Psoas muscle (tissue), 7 donors: ENCODE measurements at regions not wholly inside any gene's neighbourhood (a gene's known extent, or its start where the extent isn't known, plus 50 kb on each side); places are given as distances from the start of the nearest gene placed in this dataset.
"Not testable (repeated sequence)": the region's sequence is repeated elsewhere in the genome, so short reads cannot be mapped to it uniquely, and the experiment has no call there.

Source experiments
- ATAC-seq, 4 donors: fragments of 200-7000 bp; cut with Tn5 transposase; one replicate each; pipeline ENCODE4 v1.9.1; 2020; ENCODE audit warnings: moderate library complexity in 3 of 4, mild to moderate bottlenecking in 2 of 4
- DNase-seq, 2 donors: peaks; one replicate each; pipeline ENCODE4 v3.0.0-alpha.2; 2020
- H3K27ac ChIP-seq: fragments of 200-600 bp; one replicate; pipeline ENCODE4 v1.8.0; 2022
- H3K27me3 ChIP-seq, 3 donors: fragments of 200-600 bp in 1 of 3; one replicate each; pipeline versions ENCODE4 v1.6.1 to v1.8.0; 2013 to 2022; ENCODE audit warnings: low read length in 2 of 3, mild to moderate bottlenecking in 2 of 3, moderate library complexity in 1 of 3; ENCODE audit not compliant: insufficient read depth in 3 of 3
- H3K36me3 ChIP-seq, 2 donors: fragments of 200-600 bp in 1 of 2; one replicate each; pipeline versions ENCODE4 v1.6.1 to v1.8.0; 2013 to 2022; ENCODE audit warnings: low read depth in 1 of 2, mild to moderate bottlenecking in 1 of 2, moderate library complexity in 1 of 2; ENCODE audit not compliant: insufficient read depth in 1 of 2
- H3K4me1 ChIP-seq: fragments of 200-600 bp; one replicate; pipeline ENCODE4 v1.8.0; 2022
- H3K4me3 ChIP-seq: fragments of 200-600 bp; one replicate; pipeline ENCODE4 v1.8.0; 2022; ENCODE audit warnings: mild to moderate bottlenecking
- H3K9me3 ChIP-seq: fragments of 200-600 bp; one replicate; pipeline ENCODE4 v1.8.0; 2022
- WGBS, 3 donors: extraction: QIAGEN DNeasy Blood & Tissue Kit; methylation state at CpG; one replicate each; pipeline versions ENCODE4 v1.1.6 to v1.1.7; 2013; 5-methylcytosine and 5-hydroxymethylcytosine counted together
- intact Hi-C, 2 donors: fragments of 100-400 bp; cut with DNase I; formaldehyde crosslinking; loops; one replicate each; pipeline versions ENCODE4 v1.11.0 to v1.14.2; 2022
- TF ChIP-seq, protein P1 (sequence below): fragments of 200-600 bp; IDR thresholded peaks from one replicate; pipeline ENCODE4 v1.8.0; 2022; ENCODE audit warnings: antibody characterized with exemption
- donor health status: healthy with polysubstance abuse.
- donor health status: DM: no; HTN: no; CAD: no; lungs with moderate emphysema.
- donor health status: Bipolar disorder and iron deficiency.
- donor health status: healthy.
- donor health status: DM: yes; HTN: yes; CAD: no.
- donor health status: DM: no; HTN: no; CAD: no.
- donor health status: DM: yes; HTN: yes; CAD: no.

DNA sequence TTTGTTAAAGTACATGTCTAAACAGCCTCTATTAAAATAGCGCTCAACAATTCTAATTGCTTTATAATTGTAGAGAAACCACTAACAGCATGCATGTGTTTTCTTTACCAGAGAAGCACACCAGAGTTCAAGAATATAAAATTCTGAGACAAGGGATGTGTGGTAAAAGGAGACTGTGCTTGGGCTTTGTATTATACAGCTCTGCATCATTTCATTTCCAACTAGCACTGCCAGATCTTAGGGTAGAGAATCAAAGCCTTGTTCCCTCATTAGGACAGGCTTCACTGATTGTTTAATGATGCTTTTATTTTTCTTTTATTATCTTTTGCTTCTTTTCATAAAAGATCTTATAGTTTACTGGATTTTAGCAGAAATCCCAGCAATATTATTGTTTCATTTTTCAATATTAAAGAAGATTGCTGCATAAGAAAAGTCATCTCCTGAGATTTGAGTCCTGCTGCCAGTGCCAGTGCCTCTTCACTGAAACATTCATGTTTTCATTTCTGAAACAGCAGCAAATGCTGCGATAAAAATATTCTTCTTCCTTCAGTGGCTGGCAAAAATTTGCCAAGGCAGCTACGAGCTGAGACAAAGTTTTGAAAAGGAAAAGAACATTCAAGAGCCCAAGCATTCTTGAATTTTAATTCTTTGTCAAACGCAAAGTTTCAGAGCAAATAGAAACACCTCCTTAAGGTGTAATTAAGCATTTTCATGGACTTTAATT is 491.0 kb upstream of the PIK3R1 start:
- TF ChIP-seq, protein P1, sequence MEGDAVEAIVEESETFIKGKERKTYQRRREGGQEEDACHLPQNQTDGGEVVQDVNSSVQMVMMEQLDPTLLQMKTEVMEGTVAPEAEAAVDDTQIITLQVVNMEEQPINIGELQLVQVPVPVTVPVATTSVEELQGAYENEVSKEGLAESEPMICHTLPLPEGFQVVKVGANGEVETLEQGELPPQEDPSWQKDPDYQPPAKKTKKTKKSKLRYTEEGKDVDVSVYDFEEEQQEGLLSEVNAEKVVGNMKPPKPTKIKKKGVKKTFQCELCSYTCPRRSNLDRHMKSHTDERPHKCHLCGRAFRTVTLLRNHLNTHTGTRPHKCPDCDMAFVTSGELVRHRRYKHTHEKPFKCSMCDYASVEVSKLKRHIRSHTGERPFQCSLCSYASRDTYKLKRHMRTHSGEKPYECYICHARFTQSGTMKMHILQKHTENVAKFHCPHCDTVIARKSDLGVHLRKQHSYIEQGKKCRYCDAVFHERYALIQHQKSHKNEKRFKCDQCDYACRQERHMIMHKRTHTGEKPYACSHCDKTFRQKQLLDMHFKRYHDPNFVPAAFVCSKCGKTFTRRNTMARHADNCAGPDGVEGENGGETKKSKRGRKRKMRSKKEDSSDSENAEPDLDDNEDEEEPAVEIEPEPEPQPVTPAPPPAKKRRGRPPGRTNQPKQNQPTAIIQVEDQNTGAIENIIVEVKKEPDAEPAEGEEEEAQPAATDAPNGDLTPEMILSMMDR = no peak
- Histone ChIP-seq H3K27me3 (no peaks in the 10 kb centered on the region), H3K4me1 (no peaks in the 10 kb centered on the region), H3K9me3 (no peaks in the 10 kb centered on the region), H3K4me3 (no peak overlapping the region), H3K36me3 (no peaks in the 10 kb centered on the region), H3K27ac (no peak overlapping the region)
- no peak for DNase-seq
- 57 to 68% (median 59%) methylated on average over 4 of the region's 4 CpGs for WGBS, 3 donors
- ATAC-seq = no peak
- intact Hi-C loops = no loop called here

DNA sequence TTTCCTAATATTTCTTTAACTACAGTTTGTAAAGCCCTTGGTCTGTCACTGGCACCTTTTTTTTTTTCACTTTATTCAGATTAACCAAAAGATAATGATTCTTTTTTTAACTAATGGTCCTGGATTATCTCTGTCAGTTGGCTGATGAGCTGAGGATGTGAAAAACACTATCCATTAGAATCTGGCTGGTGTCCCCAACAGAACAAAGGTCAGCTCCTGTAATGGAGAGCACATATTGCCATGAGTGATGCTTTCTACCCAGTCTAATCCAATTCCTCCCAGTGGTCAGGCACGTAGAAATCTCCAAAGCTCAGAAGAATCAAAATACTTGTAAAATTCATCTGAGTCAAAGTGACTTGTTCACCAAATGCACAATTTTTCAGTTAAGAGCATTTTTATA is 491.7 kb upstream of the PIK3R1 start:
- H3K36me3 ChIP-seq = no peaks in the 10 kb centered on the region
- H3K27me3 ChIP-seq = no peaks in the 10 kb centered on the region
- H3K4me1 ChIP-seq = no peaks in the 10 kb centered on the region
- no peak overlapping the region for H3K4me3 ChIP-seq
- intact Hi-C loops = no loop called here
- 63 to 81% (median 72%) methylated on average over 1 of the region's 1 CpG for WGBS, 3 donors
- no peak for DNase-seq
- H3K27ac ChIP-seq = no peak overlapping the region
- no peaks in the 10 kb centered on the region for H3K9me3 ChIP-seq
- no peak for ATAC-seq
- TF ChIP-seq, protein P1 = no peak

DNA sequence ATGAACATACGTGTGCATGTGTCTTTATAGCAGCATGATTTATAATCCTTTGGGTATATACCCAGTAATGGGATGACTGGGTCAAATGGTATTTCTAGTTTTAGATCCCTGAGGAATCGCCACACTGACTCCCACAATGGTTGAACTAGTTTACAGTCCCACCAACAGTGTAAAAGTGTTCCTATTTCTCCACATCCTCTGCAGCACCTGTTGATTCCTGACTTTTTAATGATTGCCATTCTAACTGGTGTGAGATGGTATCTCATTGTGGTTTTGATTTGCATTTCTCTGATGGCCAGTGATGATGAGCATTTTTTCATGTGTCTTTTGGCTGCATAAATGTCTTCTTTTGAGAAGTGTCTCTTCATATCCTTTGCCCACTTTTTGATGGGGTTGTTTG is 493.0 kb upstream of the PIK3R1 start:
- ATAC-seq, intact Hi-C loops, DNase-seq, H3K27me3 ChIP-seq, H3K9me3 ChIP-seq, H3K4me3 ChIP-seq, H3K27ac ChIP-seq, H3K4me1 ChIP-seq, H3K36me3 ChIP-seq: not testable (repeated sequence)
- WGBS, 3 donors = 89 to 98% (median 92%) methylated on average over 2 of the region's 2 CpGs

DNA sequence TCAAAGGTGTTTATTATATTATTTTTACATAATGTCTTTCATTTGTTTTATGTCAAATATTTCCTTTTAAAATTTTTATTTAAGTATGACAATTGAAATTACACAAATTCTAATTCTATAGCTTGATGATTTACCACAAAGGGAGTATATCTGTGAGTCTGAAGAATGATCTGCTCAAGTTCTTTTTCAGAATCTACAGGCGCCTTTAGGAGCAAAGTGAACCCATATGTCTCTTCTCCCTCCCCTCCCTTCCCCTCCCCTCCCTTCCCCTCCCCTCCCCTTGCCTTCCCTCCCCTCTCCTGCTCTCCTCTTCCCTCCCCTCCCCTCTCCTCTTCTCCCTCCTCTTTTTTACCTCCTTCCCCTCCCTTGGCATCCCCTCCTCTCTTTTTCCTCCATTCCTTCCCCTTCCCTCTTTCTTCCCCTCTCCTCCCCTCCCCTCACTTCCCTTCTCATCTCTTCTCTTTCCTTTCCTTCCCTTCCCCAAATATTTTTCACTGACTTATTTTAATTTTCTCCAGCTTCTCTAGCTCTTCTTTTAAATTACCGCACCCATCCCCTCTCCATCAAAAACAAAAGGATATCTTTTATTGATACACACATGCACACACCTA is 495.3 kb upstream of the PIK3R1 start:
- ATAC-seq (no peak), DNase-seq (no peak)
- no peaks in the 10 kb centered on the region for H3K4me1 ChIP-seq
- TF ChIP-seq, protein P1 = no peak
- H3K4me3 ChIP-seq = no peak overlapping the region
- H3K27me3 ChIP-seq = no peaks in the 10 kb centered on the region
- H3K9me3 ChIP-seq = no peaks in the 10 kb centered on the region
- no peaks in the 10 kb centered on the region for H3K36me3 ChIP-seq
- H3K27ac ChIP-seq = no peak overlapping the region
- intact Hi-C loops = no loop called here
- WGBS, 3 donors = 96 to 98% (median 97%) methylated on average over 2 of the region's 2 CpGs

DNA sequence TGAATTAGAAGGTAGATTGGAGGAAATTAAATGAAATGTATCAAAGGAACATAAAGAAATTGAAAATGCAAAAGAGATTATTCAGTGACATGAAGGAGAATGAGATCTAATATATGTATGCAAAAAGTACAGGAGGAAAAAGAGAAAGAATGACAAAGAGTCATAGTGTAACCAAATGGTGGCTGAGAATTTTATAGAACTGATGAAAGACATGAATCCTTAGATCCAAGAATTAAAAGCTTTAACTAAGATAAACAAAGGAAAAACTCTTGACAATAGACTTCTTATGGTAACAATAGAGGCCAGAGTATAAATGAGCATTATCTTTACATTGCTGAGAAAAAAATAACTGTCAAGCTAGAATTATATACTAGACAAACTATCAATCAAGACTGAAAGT is 505.4 kb upstream of the CD180 start:
- no peak overlapping the region for H3K4me3 ChIP-seq
- peaks cover 6% of the 10 kb centered on the region for H3K9me3 ChIP-seq
- ATAC-seq (no peak), DNase-seq (no peak)
- intact Hi-C loops = no loop called here
- no peak overlapping the region for H3K27ac ChIP-seq
- no peaks in the 10 kb centered on the region for H3K4me1 ChIP-seq
- no peaks in the 10 kb centered on the region for H3K27me3 ChIP-seq
- H3K36me3 ChIP-seq = no peaks in the 10 kb centered on the region
- TF ChIP-seq, protein P1 = no peak
